Keratinocyte (primary cell): ENCODE measurements at regions not wholly inside any gene's neighbourhood (a gene's known extent, or its start where the extent isn't known, plus 50 kb on each side); places are given as distances from the start of the nearest gene placed in this dataset.

Experiments
- CTCF ChIP-seq, 3 experiments: IDR thresholded peaks in 1 of 3; conservative IDR thresholded peaks in 1 of 3; optimal IDR thresholded peaks in 1 of 3; 2 replicates in 2 of 3; 3 replicates in 1 of 3; pipeline versions ENCODE3 to v1.5.1; 2011; ENCODE audit warnings: low read length in 3 of 3, mild to moderate bottlenecking in 3 of 3, moderate library complexity in 2 of 3, control low read depth in 1 of 3, inconsistent platforms in 1 of 3; ENCODE audit not compliant: insufficient read depth in 2 of 3; ENCODE audit errors: extremely low read depth in 1 of 3
- EZH2 ChIP-seq: IDR thresholded peaks from one replicate; pipeline ENCODE4 v1.6.1; 2012; ENCODE audit warnings: inconsistent platforms, mild to moderate bottlenecking, low read length, moderate library complexity

GRCh38 chr4:54937501-54937900 lies 187.9 kb downstream of the KDR start:
- TF ChIP-seq CTCF (optimal IDR thresholded peaks at IDR 0.05 in 1 of 3, IDR thresholded peaks at IDR 0.05 in 1 of 3, conservative IDR thresholded peaks at IDR 0.05 in 1 of 3; ENCODE audit: extremely low read depth in 1 of 3, insufficient read depth in 2 of 3, low read length in 3 of 3) (no peak), EZH2 (no peak)
